K562 (cell line): ENCODE measurements at regions not wholly inside any gene's neighbourhood (a gene's known extent, or its start where the extent isn't known, plus 50 kb on each side); places are given as distances from the start of the nearest gene placed in this dataset.

Source experiments
- ATAC-seq: fragments of 200-7000 bp; cut with Tn5 transposase; 3 replicates; pipeline ENCODE4 v1.9.1; 2020; ENCODE audit warnings: moderate library complexity
- BruUV-seq: library from RNA; stranded (reverse); fragments of 400-500 nt; replicated peaks from 2 replicates; lab custom pipeline; 2021; lab: Mats Ljungman, UMichigan
- CTCF ChIA-PET: fragments of 300-600 bp; formaldehyde crosslinking; extraction: SDS; loops from one replicate; lab custom pipeline; 2021; ENCODE audit warnings: low intra/inter-chr PET ratio; lab: Yijun Ruan, JAX
- POLR2A ChIA-PET: fragments of 300-600, 350-650 bp; sonication (Branson Sonifier 250); formaldehyde crosslinking; extraction: SDS; loops from one replicate; lab custom pipeline; 2021; ENCODE audit warnings: antibody characterized with exemption, inconsistent platforms; lab: Yijun Ruan, JAX
- DNase-seq, 4 experiments: peaks; one replicate each; pipeline versions ENCODE4 v3.0.0 to v3.0.0-alpha.2; 2011 to 2018; ENCODE audit warnings: low spot score in 3 of 4, mixed read lengths in 3 of 4; ENCODE audit errors: extremely low read depth in 1 of 4
- FAIRE-seq: peaks from 2 replicates; lab custom pipeline; 2011; peaks lifted over from hg19 to GRCh38; lab: Jason Lieb, UNC
- H2AFZ ChIP-seq: 2 replicates; pipeline ENCODE4 v1.6.0; 2011; ENCODE audit warnings: low read depth, low read length, control low read depth, inconsistent platforms
- H3K27ac ChIP-seq: fragments of 200-600 bp; 3 replicates; pipeline ENCODE4 v1.8.0; 2011; ENCODE audit warnings: low read depth, mild to moderate bottlenecking, control low read depth, inconsistent platforms, low read length, moderate library complexity, mixed read lengths; ENCODE audit errors: extremely low read depth
- H3K27me3 ChIP-seq, 2 experiments: fragments of 300-600 bp in 1 of 2; 2 replicates in 1 of 2; 3 replicates in 1 of 2; pipeline versions ENCODE4 v1.6.0 to v1.8.0; 2011; ENCODE audit warnings: inconsistent platforms in 2 of 2, low read length in 2 of 2, mild to moderate bottlenecking in 1 of 2, mixed read lengths in 1 of 2, moderate library complexity in 1 of 2; ENCODE audit not compliant: control insufficient read depth in 2 of 2, insufficient read depth in 2 of 2
- H3K36me3 ChIP-seq: fragments of 300-600 bp; 3 replicates; pipeline ENCODE4 v1.8.0; 2011; ENCODE audit warnings: mild to moderate bottlenecking, low read length, inconsistent platforms; ENCODE audit not compliant: control insufficient read depth, insufficient read depth
- H3K4me1 ChIP-seq, 2 experiments: fragments of 200-600 bp in 1 of 2; replicated peaks in 1 of 2; 2 replicates in 1 of 2; 3 replicates in 1 of 2; pipeline versions ENCODE4 v1.5.1 to v1.8.0; 2011; ENCODE audit warnings: inconsistent platforms in 2 of 2, low read length in 2 of 2, mild to moderate bottlenecking in 1 of 2, mixed read lengths in 1 of 2, moderate library complexity in 1 of 2; ENCODE audit not compliant: control insufficient read depth in 2 of 2, insufficient read depth in 2 of 2
- H3K4me2 ChIP-seq: 2 replicates; pipeline ENCODE4 v1.6.1; 2011; ENCODE audit warnings: low read length, control low read depth, inconsistent platforms, mixed read lengths; ENCODE audit not compliant: insufficient read depth
- H3K4me3 ChIP-seq: fragments of 200-600 bp; sonication (generic), shearing (Covaris generic); 2 replicates; pipeline ENCODE4 v1.5.1; 2016; ENCODE audit warnings: control low read depth, inconsistent platforms
- H3K79me2 ChIP-seq: fragments of 200-600 bp; 3 replicates; pipeline ENCODE4 v1.8.0; 2011; ENCODE audit warnings: low read length, inconsistent platforms; ENCODE audit not compliant: control insufficient read depth, insufficient read depth
- H3K9ac ChIP-seq, 2 experiments: 2 replicates each; pipeline versions ENCODE4 v1.6.0 to v1.6.1; 2011; ENCODE audit warnings: low read depth in 2 of 2, low read length in 2 of 2, control low read depth in 1 of 2, inconsistent platforms in 1 of 2, mild to moderate bottlenecking in 1 of 2, mixed read lengths in 1 of 2; ENCODE audit not compliant: insufficient read depth in 1 of 2
- H3K9me1 ChIP-seq: one replicate; pipeline ENCODE4 v1.6.0; 2011; ENCODE audit warnings: inconsistent platforms, mild to moderate bottlenecking, low read length, moderate library complexity; ENCODE audit not compliant: control insufficient read depth, insufficient read depth
- H3K9me3 ChIP-seq: replicated peaks from 2 replicates; pipeline ENCODE4 v1.5.1; 2011; ENCODE audit warnings: low read depth, low read length, inconsistent platforms; ENCODE audit not compliant: control insufficient read depth, insufficient read depth
- H4K20me1 ChIP-seq: replicated peaks from 2 replicates; pipeline ENCODE4 v1.6.1; 2011; ENCODE audit warnings: low read length, inconsistent platforms, mixed read lengths; ENCODE audit not compliant: control insufficient read depth, insufficient read depth
- C11orf30 ChIP-seq: fragments of 450-650 bp; IDR thresholded peaks from 2 replicates; pipeline ENCODE4 v1.6.1; 2016; ENCODE audit warnings: low read depth, mild to moderate bottlenecking
- CBFB ChIP-seq: sonication (generic); formaldehyde crosslinking; IDR thresholded peaks from 2 replicates; pipeline ENCODE4 v1.4.0; 2020; ENCODE audit warnings: mild to moderate bottlenecking, missing genetic modification reagents
- EP400 ChIP-seq: fragments of 450-650 bp; IDR thresholded peaks from 2 replicates; pipeline ENCODE4 v1.6.1; 2017; ENCODE audit warnings: antibody characterized with exemption, mild to moderate bottlenecking, moderate library complexity
- FOXK1 ChIP-seq: sonication (generic); formaldehyde crosslinking; IDR thresholded peaks from 2 replicates; pipeline ENCODE4 v1.8.0; 2022; ENCODE audit warnings: missing genetic modification reagents, mild to moderate bottlenecking, borderline replicate concordance
- POLR2AphosphoS2 ChIP-seq: IDR thresholded peaks from 2 replicates; pipeline ENCODE4 v1.6.1; 2012; ENCODE audit warnings: low read length, improper control_type of control experiment
- POLR3A ChIP-seq: IDR thresholded peaks from 2 replicates; pipeline ENCODE4 v1.6.1; 2011; ENCODE audit warnings: borderline replicate concordance, mild to moderate bottlenecking, moderate library complexity; ENCODE audit not compliant: insufficient read length, insufficient read depth; ENCODE audit errors: extremely low read depth
- POU5F1 ChIP-seq: fragments of 150-350 bp; IDR thresholded peaks from 2 replicates; pipeline ENCODE4 v1.6.1; 2014; ENCODE audit warnings: borderline replicate concordance, low read length, low read depth, mild to moderate bottlenecking; ENCODE audit not compliant: partially characterized antibody
- RAD51 ChIP-seq: fragments of 450-650 bp; IDR thresholded peaks from 2 replicates; pipeline ENCODE4 v1.7.1; 2016; ENCODE audit warnings: low read depth, mild to moderate bottlenecking, borderline replicate concordance
- RHOXF2B ChIP-seq: fragments of 250-450 bp; sonication (Bioruptor Pico); conservative IDR thresholded peaks from 2 replicates; pipeline ENCODE4 v1.5.1; 2021
- SMARCA4 ChIP-seq: fragments of 450-650 bp; IDR thresholded peaks from 2 replicates; pipeline ENCODE4 v1.6.1; 2016
- ZBTB12 ChIP-seq: fragments of 250-450 bp; sonication (Bioruptor Pico); IDR thresholded peaks from 2 replicates; pipeline ENCODE4 v1.4.0; 2020
- ZNF280B ChIP-seq: fragments of 250-450 bp; sonication (Bioruptor Pico); IDR thresholded peaks from 2 replicates; pipeline ENCODE4 v1.5.1; 2021; ENCODE audit warnings: mild to moderate bottlenecking
- WGBS: fragments of 100-300 bp; shearing (Covaris generic); methylation state at CpG from one replicate; pipeline ENCODE4 v1.1.6; 2016; ENCODE audit warnings: low coverage, mixed read lengths; ENCODE audit not compliant: insufficient coverage; ENCODE audit errors: missing lambda C conversion rate; 5-methylcytosine and 5-hydroxymethylcytosine counted together
- in situ Hi-C: fragments of 300-500 bp; cut with MboI; formaldehyde crosslinking; loops from 4 replicates; pipeline ENCODE4 v1.15.0; 2018; ENCODE audit warnings: inconsistent platforms, mixed read lengths
- intact Hi-C: fragments of 100-400 bp; cut with micrococcal nuclease; formaldehyde crosslinking; loops from 2 replicates; pipeline ENCODE4 v1.14.2; 2022
- TF ChIP-seq, protein P1 (sequence below): sonication (generic); formaldehyde crosslinking; IDR thresholded peaks from 2 replicates; pipeline ENCODE4 v1.8.1; 2023; ENCODE audit warnings: mild to moderate bottlenecking, missing genetic modification reagents

DNA sequence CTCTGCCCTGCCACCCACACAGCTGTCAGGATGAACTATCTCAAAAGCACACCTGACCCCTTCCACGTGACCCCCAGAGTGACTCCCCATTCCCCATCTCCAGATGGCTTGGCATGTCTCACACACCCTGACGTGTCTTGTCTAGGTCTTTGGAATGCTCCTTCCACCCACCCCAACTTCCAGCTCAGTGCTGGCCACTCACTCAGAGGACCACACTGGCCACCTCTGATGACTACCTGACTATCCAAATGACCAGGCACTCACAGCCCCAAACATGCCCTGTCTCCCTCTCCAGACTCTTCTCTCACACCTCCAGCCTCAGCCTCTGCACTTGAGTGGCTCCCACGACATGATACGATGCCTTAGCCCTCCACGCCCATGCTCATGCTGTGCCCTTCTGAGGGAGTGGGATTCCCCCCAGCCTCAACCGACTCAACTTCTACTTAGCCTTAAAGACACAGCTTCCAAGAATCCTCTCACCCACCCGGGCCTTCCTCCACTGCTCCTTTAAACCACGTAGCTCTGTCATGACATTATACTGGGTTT lies 259.4 kb downstream of the BUD13 start:
- Histone ChIP-seq H3K27me3 (peaks cover 0 to 14% of the 10 kb centered on the region in 2 experiments; a peak in 3 of 5 replicates), H3K4me3 (no peak overlapping the region), H2AFZ (no peak overlapping the region), H3K4me2 (no peak overlapping the region), H4K20me1 (0 out of 2 replicates have a peak, but pooled peaks cover 5% of the 10 kb centered on the region), H3K9me1 (no peaks in the 10 kb centered on the region), H3K36me3 (no peaks in the 10 kb centered on the region), H3K4me1 (no peaks in the 10 kb centered on the region), H3K9me3 (no peaks in the 10 kb centered on the region), H3K27ac (no peak overlapping the region), H3K9ac (no peak overlapping the region), H3K79me2 (no peaks in the 10 kb centered on the region)
- no peak for FAIRE-seq
- DNase-seq = no peak
- TF ChIP-seq POU5F1 (no peak), ZNF280B (CRISPR knock-in tag) (no peak), SMARCA4 (no peak), RHOXF2B (CRISPR knock-in tag) (no peak), POLR3A (no peak), CBFB (CRISPR knock-in tag) (no peak), POLR2AphosphoS2 (no peak), C11orf30 (no peak), EP400 (no peak), ZBTB12 (CRISPR knock-in tag) (no peak), RAD51 (no peak), FOXK1 (no peak)
- TF ChIP-seq, protein P1, sequence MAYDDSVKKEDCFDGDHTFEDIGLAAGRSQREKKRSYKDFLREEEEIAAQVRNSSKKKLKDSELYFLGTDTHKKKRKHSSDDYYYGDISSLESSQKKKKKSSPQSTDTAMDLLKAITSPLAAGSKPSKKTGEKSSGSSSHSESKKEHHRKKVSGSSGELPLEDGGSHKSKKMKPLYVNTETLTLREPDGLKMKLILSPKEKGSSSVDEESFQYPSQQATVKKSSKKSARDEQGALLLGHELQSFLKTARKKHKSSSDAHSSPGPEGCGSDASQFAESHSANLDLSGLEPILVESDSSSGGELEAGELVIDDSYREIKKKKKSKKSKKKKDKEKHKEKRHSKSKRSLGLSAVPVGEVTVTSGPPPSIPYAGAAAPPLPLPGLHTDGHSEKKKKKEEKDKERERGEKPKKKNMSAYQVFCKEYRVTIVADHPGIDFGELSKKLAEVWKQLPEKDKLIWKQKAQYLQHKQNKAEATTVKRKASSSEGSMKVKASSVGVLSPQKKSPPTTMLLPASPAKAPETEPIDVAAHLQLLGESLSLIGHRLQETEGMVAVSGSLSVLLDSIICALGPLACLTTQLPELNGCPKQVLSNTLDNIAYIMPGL = no peak
- BruUV-seq = no TSS peak
- ChIA-PET CTCF (interaction anchor here (1.3 to 1.7 kb wide), 2 partner anchors 128 to 179 kb away, joined by 4 to 10 read pairs; no protein-coding TSS in a partner anchor), POLR2A (interaction anchor here (0.6 to 0.7 kb wide), 2 partner anchors 22 to 262 kb away, joined by 3 read pairs; no protein-coding TSS in a partner anchor)
- intact Hi-C loops (no loop called here), in situ Hi-C loops (loop anchor here (10.0 to 25.0 kb wide), 2 partner anchors 181 to 724 kb away; partner anchors contain the start of genes PCSK7 and RNF214)
- WGBS = 2% methylated on average over 8 of the region's 8 CpGs
- no peak for ATAC-seq
